Hippocampal formation (tissue), 2 donors: ENCODE measurements at regions not wholly inside any gene's neighbourhood (a gene's known extent, or its start where the extent isn't known, plus 50 kb on each side); places are given as distances from the start of the nearest gene placed in this dataset.

Experiments used
- DNase-seq, 2 donors: peaks; one replicate each; lab custom pipeline; 2025; lab: John Stamatoyannopoulos, UW

GRCh38 chr2:58968885-58969284, 727.8 kb upstream of the FANCL start:
- no peak for DNase-seq

- DNase-seq, result no peak
Observed at GRCh38 chr2:58967736-58968135, 726.6 kb upstream of the FANCL start.

GRCh38 chr2:58965602-58966001, 724.5 kb upstream of the FANCL start:
- no peak for DNase-seq

GRCh38 chr2:58959996-58960395, 718.9 kb upstream of the FANCL start:
- no peak for DNase-seq

- DNase-seq, result no peak
Observed at GRCh38 chr2:58957188-58957840, 716.2 kb upstream of the FANCL start.

- no peak for DNase-seq
Observed at GRCh38 chr2:58954880-58955385, 713.8 kb upstream of the FANCL start.

- DNase-seq, result no peak
Observed at GRCh38 chr2:58951722-58952121, 710.6 kb upstream of the FANCL start.

GRCh38 chr2:58950795-58951462, 709.8 kb upstream of the FANCL start:
- DNase-seq, result no peak

GRCh38 chr2:58939388-58939787, 698.3 kb upstream of the FANCL start:
- DNase-seq, result no peak

- DNase-seq, result no peak
Observed at GRCh38 chr2:58938988-58939387, 697.9 kb upstream of the FANCL start.

GRCh38 chr2:58932801-58933200, 691.7 kb upstream of the FANCL start:
- DNase-seq, result no peak

GRCh38 chr2:58930537-58930936, 689.4 kb upstream of the FANCL start:
- no peak for DNase-seq

- no peak for DNase-seq
Observed at GRCh38 chr2:58928973-58929372, 687.8 kb upstream of the FANCL start.

- DNase-seq, result no peak
Observed at GRCh38 chr2:58928391-58928790, 687.3 kb upstream of the FANCL start.

GRCh38 chr2:58926112-58926511, 685.0 kb upstream of the FANCL start:
- DNase-seq, result no peak

GRCh38 chr2:58925676-58926081, 684.6 kb upstream of the FANCL start:
- DNase-seq, result peak; percentile 10 to 23

- no peak for DNase-seq
Observed at GRCh38 chr2:58923869-58924268, 682.7 kb upstream of the FANCL start.

- no peak for DNase-seq
Observed at GRCh38 chr2:58922245-58922644, 681.1 kb upstream of the FANCL start.

- DNase-seq, result no peak
Observed at GRCh38 chr2:58921676-58922075, 680.6 kb upstream of the FANCL start.

- no peak for DNase-seq
Observed at GRCh38 chr2:58920001-58920400, 678.9 kb upstream of the FANCL start.

- no peak for DNase-seq
Observed at GRCh38 chr2:58919316-58919715, 678.2 kb upstream of the FANCL start.

GRCh38 chr2:58918141-58918540, 677.0 kb upstream of the FANCL start:
- DNase-seq, result no peak

- no peak for DNase-seq
Observed at GRCh38 chr2:58917596-58917995, 676.5 kb upstream of the FANCL start.

GRCh38 chr2:58916063-58916462, 674.9 kb upstream of the FANCL start:
- no peak for DNase-seq
